ENCODE measurements at regions not wholly inside any gene's neighbourhood (a gene's known extent, or its start where the extent isn't known, plus 50 kb on each side); places are given as distances from the start of the nearest gene placed in this dataset.

GRCh38 chr3:22366781-22367180, 615.8 kb upstream of the ZNF385D start:
- TF ChIP-seq CTCF (IDR thresholded peaks at IDR 0.05; ENCODE audit: borderline replicate concordance, extremely low read depth, low read length, poor library complexity, severe bottlenecking), result no peak
- TF ChIP-seq EZH2 (IDR thresholded peaks at IDR 0.05; ENCODE audit: borderline replicate concordance, low read depth, low read length, severe bottlenecking), result no peak

Data from DND-41 (cell line).